Gastroesophageal sphincter (tissue), 3 donors: ENCODE measurements at regions not wholly inside any gene's neighbourhood (a gene's known extent, or its start where the extent isn't known, plus 50 kb on each side); places are given as distances from the start of the nearest gene placed in this dataset.

Source experiments
- EP300 ChIP-seq: sonication (generic); formaldehyde crosslinking; IDR thresholded peaks from one replicate; pipeline ENCODE4 v1.6.1; 2017; ENCODE audit warnings: antibody characterized with exemption, mild to moderate bottlenecking
- POLR2A ChIP-seq, 2 donors: fragments of 450-650 bp; IDR thresholded peaks; one replicate each; pipeline ENCODE4 v1.6.1; 2017; ENCODE audit warnings: antibody characterized with exemption in 2 of 2, mild to moderate bottlenecking in 2 of 2, moderate library complexity in 1 of 2
- POLR2AphosphoS5 ChIP-seq: sonication (generic); formaldehyde crosslinking; IDR thresholded peaks from one replicate; pipeline ENCODE4 v1.6.1; 2017; ENCODE audit warnings: antibody characterized with exemption
- TF ChIP-seq, protein P1 (sequence below), 4 experiments: fragments of 200-600 bp in 2 of 4; fragments of 450-650 bp in 2 of 4; sonication (generic) in 1 of 4; IDR thresholded peaks; one replicate each; pipeline ENCODE4 v1.5.1; 2017 to 2019; ENCODE audit warnings: antibody characterized with exemption in 4 of 4, mild to moderate bottlenecking in 2 of 4, moderate library complexity in 2 of 4

DNA sequence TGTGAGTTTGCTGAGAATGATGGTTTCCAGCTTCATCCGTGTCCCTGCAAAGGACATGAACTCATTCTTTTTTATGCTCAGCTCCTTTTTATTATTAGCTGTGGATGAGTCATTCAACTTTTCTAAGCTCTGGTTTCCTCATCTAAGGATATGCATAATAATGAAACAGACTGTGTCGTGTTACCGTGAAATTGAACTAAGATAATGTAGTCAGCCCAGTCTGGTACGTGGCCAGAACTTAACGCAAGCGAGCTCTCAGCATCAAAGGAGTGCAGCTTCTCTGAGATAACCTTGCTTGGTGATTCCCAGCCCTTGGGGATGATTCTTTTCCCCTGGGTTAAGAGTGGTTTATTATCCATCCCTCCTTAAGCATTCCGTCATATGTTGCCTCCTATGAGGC is 454.3 kb upstream of the EEF2KMT start:
- no peak for TF ChIP-seq POLR2A (IDR thresholded peaks at IDR 0.05)
- TF ChIP-seq, protein P1, sequence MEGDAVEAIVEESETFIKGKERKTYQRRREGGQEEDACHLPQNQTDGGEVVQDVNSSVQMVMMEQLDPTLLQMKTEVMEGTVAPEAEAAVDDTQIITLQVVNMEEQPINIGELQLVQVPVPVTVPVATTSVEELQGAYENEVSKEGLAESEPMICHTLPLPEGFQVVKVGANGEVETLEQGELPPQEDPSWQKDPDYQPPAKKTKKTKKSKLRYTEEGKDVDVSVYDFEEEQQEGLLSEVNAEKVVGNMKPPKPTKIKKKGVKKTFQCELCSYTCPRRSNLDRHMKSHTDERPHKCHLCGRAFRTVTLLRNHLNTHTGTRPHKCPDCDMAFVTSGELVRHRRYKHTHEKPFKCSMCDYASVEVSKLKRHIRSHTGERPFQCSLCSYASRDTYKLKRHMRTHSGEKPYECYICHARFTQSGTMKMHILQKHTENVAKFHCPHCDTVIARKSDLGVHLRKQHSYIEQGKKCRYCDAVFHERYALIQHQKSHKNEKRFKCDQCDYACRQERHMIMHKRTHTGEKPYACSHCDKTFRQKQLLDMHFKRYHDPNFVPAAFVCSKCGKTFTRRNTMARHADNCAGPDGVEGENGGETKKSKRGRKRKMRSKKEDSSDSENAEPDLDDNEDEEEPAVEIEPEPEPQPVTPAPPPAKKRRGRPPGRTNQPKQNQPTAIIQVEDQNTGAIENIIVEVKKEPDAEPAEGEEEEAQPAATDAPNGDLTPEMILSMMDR (IDR thresholded peaks at IDR 0.05): no peak
- TF ChIP-seq EP300: no peak
- TF ChIP-seq POLR2AphosphoS5: no peak
